K562 (cell line): ENCODE measurements at regions not wholly inside any gene's neighbourhood (a gene's known extent, or its start where the extent isn't known, plus 50 kb on each side); places are given as distances from the start of the nearest gene placed in this dataset.

Source experiments
- ATAC-seq: fragments of 200-7000 bp; cut with Tn5 transposase; 3 replicates; pipeline ENCODE4 v1.9.1; 2020; ENCODE audit warnings: moderate library complexity
- BruUV-seq: library from RNA; stranded (reverse); fragments of 400-500 nt; replicated peaks from 2 replicates; lab custom pipeline; 2021; lab: Mats Ljungman, UMichigan
- CTCF ChIA-PET: fragments of 300-600 bp; formaldehyde crosslinking; extraction: SDS; loops from one replicate; lab custom pipeline; 2021; ENCODE audit warnings: low intra/inter-chr PET ratio; lab: Yijun Ruan, JAX
- POLR2A ChIA-PET: fragments of 300-600, 350-650 bp; sonication (Branson Sonifier 250); formaldehyde crosslinking; extraction: SDS; loops from one replicate; lab custom pipeline; 2021; ENCODE audit warnings: antibody characterized with exemption, inconsistent platforms; lab: Yijun Ruan, JAX
- DNase-seq, 4 experiments: peaks; one replicate each; pipeline versions ENCODE4 v3.0.0 to v3.0.0-alpha.2; 2011 to 2018; ENCODE audit warnings: low spot score in 3 of 4, mixed read lengths in 3 of 4; ENCODE audit errors: extremely low read depth in 1 of 4
- FAIRE-seq: peaks from 2 replicates; lab custom pipeline; 2011; peaks lifted over from hg19 to GRCh38; lab: Jason Lieb, UNC
- H2AFZ ChIP-seq: 2 replicates; pipeline ENCODE4 v1.6.0; 2011; ENCODE audit warnings: low read depth, low read length, control low read depth, inconsistent platforms
- H3K27ac ChIP-seq: fragments of 200-600 bp; 3 replicates; pipeline ENCODE4 v1.8.0; 2011; ENCODE audit warnings: low read depth, mild to moderate bottlenecking, control low read depth, inconsistent platforms, low read length, moderate library complexity, mixed read lengths; ENCODE audit errors: extremely low read depth
- H3K27me3 ChIP-seq, 2 experiments: fragments of 300-600 bp in 1 of 2; 2 replicates in 1 of 2; 3 replicates in 1 of 2; pipeline versions ENCODE4 v1.6.0 to v1.8.0; 2011; ENCODE audit warnings: inconsistent platforms in 2 of 2, low read length in 2 of 2, mild to moderate bottlenecking in 1 of 2, mixed read lengths in 1 of 2, moderate library complexity in 1 of 2; ENCODE audit not compliant: control insufficient read depth in 2 of 2, insufficient read depth in 2 of 2
- H3K36me3 ChIP-seq: fragments of 300-600 bp; 3 replicates; pipeline ENCODE4 v1.8.0; 2011; ENCODE audit warnings: mild to moderate bottlenecking, low read length, inconsistent platforms; ENCODE audit not compliant: control insufficient read depth, insufficient read depth
- H3K4me1 ChIP-seq, 2 experiments: fragments of 200-600 bp in 1 of 2; replicated peaks in 1 of 2; 2 replicates in 1 of 2; 3 replicates in 1 of 2; pipeline versions ENCODE4 v1.5.1 to v1.8.0; 2011; ENCODE audit warnings: inconsistent platforms in 2 of 2, low read length in 2 of 2, mild to moderate bottlenecking in 1 of 2, mixed read lengths in 1 of 2, moderate library complexity in 1 of 2; ENCODE audit not compliant: control insufficient read depth in 2 of 2, insufficient read depth in 2 of 2
- H3K4me2 ChIP-seq: 2 replicates; pipeline ENCODE4 v1.6.1; 2011; ENCODE audit warnings: low read length, control low read depth, inconsistent platforms, mixed read lengths; ENCODE audit not compliant: insufficient read depth
- H3K4me3 ChIP-seq: fragments of 200-600 bp; sonication (generic), shearing (Covaris generic); 2 replicates; pipeline ENCODE4 v1.5.1; 2016; ENCODE audit warnings: control low read depth, inconsistent platforms
- H3K79me2 ChIP-seq: fragments of 200-600 bp; 3 replicates; pipeline ENCODE4 v1.8.0; 2011; ENCODE audit warnings: low read length, inconsistent platforms; ENCODE audit not compliant: control insufficient read depth, insufficient read depth
- H3K9ac ChIP-seq, 2 experiments: 2 replicates each; pipeline versions ENCODE4 v1.6.0 to v1.6.1; 2011; ENCODE audit warnings: low read depth in 2 of 2, low read length in 2 of 2, control low read depth in 1 of 2, inconsistent platforms in 1 of 2, mild to moderate bottlenecking in 1 of 2, mixed read lengths in 1 of 2; ENCODE audit not compliant: insufficient read depth in 1 of 2
- H3K9me1 ChIP-seq: one replicate; pipeline ENCODE4 v1.6.0; 2011; ENCODE audit warnings: inconsistent platforms, mild to moderate bottlenecking, low read length, moderate library complexity; ENCODE audit not compliant: control insufficient read depth, insufficient read depth
- H3K9me3 ChIP-seq: replicated peaks from 2 replicates; pipeline ENCODE4 v1.5.1; 2011; ENCODE audit warnings: low read depth, low read length, inconsistent platforms; ENCODE audit not compliant: control insufficient read depth, insufficient read depth
- H4K20me1 ChIP-seq: replicated peaks from 2 replicates; pipeline ENCODE4 v1.6.1; 2011; ENCODE audit warnings: low read length, inconsistent platforms, mixed read lengths; ENCODE audit not compliant: control insufficient read depth, insufficient read depth
- DLX4 ChIP-seq: fragments of 250-450 bp; sonication (Bioruptor Pico); IDR thresholded peaks from 2 replicates; pipeline ENCODE4 v1.6.1; 2021; ENCODE audit warnings: mild to moderate bottlenecking
- FOXA3 ChIP-seq, 2 experiments: fragments of 450-650 bp in 1 of 2; sonication (generic) in 1 of 2; formaldehyde crosslinking; IDR thresholded peaks in 1 of 2; conservative IDR thresholded peaks in 1 of 2; 2 replicates each; pipeline versions ENCODE4 v1.4.0 to v1.8.0; 2020 to 2022; ENCODE audit warnings: mild to moderate bottlenecking in 2 of 2, missing genetic modification reagents in 1 of 2
- GABPB1 ChIP-seq: sonication (generic); formaldehyde crosslinking; IDR thresholded peaks from 2 replicates; pipeline ENCODE4 v1.8.0; 2022; ENCODE audit warnings: mild to moderate bottlenecking, missing genetic modification reagents
- MYC ChIP-seq, 2 experiments: fragments of 250-450 bp in 1 of 2; sonication (Bioruptor Pico) in 1 of 2; IDR thresholded peaks; 2 replicates each; pipeline versions ENCODE4 v1.5.1 to v1.6.1; 2012 to 2021; ENCODE audit warnings: low read depth in 2 of 2, borderline replicate concordance in 1 of 2, improper control_type of control experiment in 1 of 2, low read length in 1 of 2, mild to moderate bottlenecking in 1 of 2, moderate library complexity in 1 of 2
- NCOA4 ChIP-seq: fragments of 450-650 bp; IDR thresholded peaks from 2 replicates; pipeline ENCODE4 v1.6.1; 2018; ENCODE audit warnings: mild to moderate bottlenecking; ENCODE audit not compliant: partially characterized antibody
- NFRKB ChIP-seq: fragments of 450-650 bp; IDR thresholded peaks from 2 replicates; pipeline ENCODE4 v1.6.1; 2016; ENCODE audit warnings: low read depth
- NR3C1 ChIP-seq: sonication (generic); formaldehyde crosslinking; IDR thresholded peaks from 2 replicates; pipeline ENCODE4 v1.8.1; 2022; ENCODE audit warnings: missing genetic modification reagents
- ZBTB11 ChIP-seq, 3 experiments: fragments of 200-800 bp in 1 of 3; fragments of 250-450 bp in 1 of 3; fragments of 450-650 bp in 1 of 3; sonication (Bioruptor Pico) in 1 of 3; sonication (Bioruptor generic) in 1 of 3; formaldehyde crosslinking in 1 of 3; IDR thresholded peaks; 2 replicates each; pipeline versions ENCODE4 v1.6.1 to v1.8.0; 2016 to 2022; ENCODE audit warnings: mild to moderate bottlenecking in 2 of 3, missing genetic modification characterization in 2 of 3, missing compliant biosample characterization in 1 of 3, moderate library complexity in 1 of 3
- ZNF318 ChIP-seq, 2 experiments: fragments of 450-650 bp; IDR thresholded peaks; 2 replicates each; pipeline ENCODE4 v1.6.1; 2016; ENCODE audit warnings: mild to moderate bottlenecking in 2 of 2, borderline replicate concordance in 1 of 2, low read depth in 1 of 2, moderate library complexity in 1 of 2
- WGBS: fragments of 100-300 bp; shearing (Covaris generic); methylation state at CpG from one replicate; pipeline ENCODE4 v1.1.6; 2016; ENCODE audit warnings: low coverage, mixed read lengths; ENCODE audit not compliant: insufficient coverage; ENCODE audit errors: missing lambda C conversion rate; 5-methylcytosine and 5-hydroxymethylcytosine counted together
- in situ Hi-C: fragments of 300-500 bp; cut with MboI; formaldehyde crosslinking; loops from 4 replicates; pipeline ENCODE4 v1.15.0; 2018; ENCODE audit warnings: inconsistent platforms, mixed read lengths
- intact Hi-C: fragments of 100-400 bp; cut with micrococcal nuclease; formaldehyde crosslinking; loops from 2 replicates; pipeline ENCODE4 v1.14.2; 2022

GRCh38 chr10:109668154-109668665 lies 255.1 kb downstream of the XPNPEP1 start:
- H3K27me3 ChIP-seq, result no peaks in the 10 kb centered on the region
- in situ Hi-C loops, result no loop called here
- POLR2A ChIA-PET, result no interaction called here
- FAIRE-seq (no peak), DNase-seq (no peak), ATAC-seq (no peak)
- no peaks in the 10 kb centered on the region for H3K4me1 ChIP-seq
- H4K20me1 ChIP-seq, result no peaks in the 10 kb centered on the region
- H2AFZ ChIP-seq, result no peak overlapping the region
- WGBS, result 1% methylated on average over 5 of the region's 5 CpGs
- CTCF ChIA-PET, result no interaction called here
- BruUV-seq, result no TSS peak
- intact Hi-C loops, result no loop called here
- no peaks in the 10 kb centered on the region for H3K79me2 ChIP-seq
- H3K4me3 ChIP-seq, result no peak overlapping the region
- H3K36me3 ChIP-seq, result no peaks in the 10 kb centered on the region
- H3K27ac ChIP-seq, result no peak overlapping the region
- H3K9me1 ChIP-seq, result no peaks in the 10 kb centered on the region
- no peak overlapping the region for H3K9ac ChIP-seq
- H3K4me2 ChIP-seq, result no peak overlapping the region
- no peaks in the 10 kb centered on the region for H3K9me3 ChIP-seq
- TF ChIP-seq NR3C1 (CRISPR knock-in tag) (no peak), DLX4 (CRISPR knock-in tag) (no peak), FOXA3 (CRISPR knock-in tag; conservative IDR thresholded peaks at IDR 0.05 in 1 of 2, IDR thresholded peaks at IDR 0.05 in 1 of 2) (no peak), NCOA4 (no peak), NFRKB (no peak), ZNF318 (IDR thresholded peaks at IDR 0.05; ENCODE audit: borderline replicate concordance in 1 of 2, low read depth in 1 of 2) (no peak), GABPB1 (CRISPR knock-in tag) (no peak), MYC (IDR thresholded peaks at IDR 0.05; ENCODE audit: low read depth, low read length) (no peak), MYC (CRISPR knock-in tag; IDR thresholded peaks at IDR 0.05; ENCODE audit: borderline replicate concordance, low read depth) (no peak), ZBTB11 (CRISPR knock-in tag; IDR thresholded peaks at IDR 0.05) (no peak)
